Effector CD4-positive, alpha-beta T cell (primary cell): ENCODE measurements at regions not wholly inside any gene's neighbourhood (a gene's known extent, or its start where the extent isn't known, plus 50 kb on each side); places are given as distances from the start of the nearest gene placed in this dataset.
"Not testable (repeated sequence)": the region's sequence is repeated elsewhere in the genome, so short reads cannot be mapped to it uniquely, and the experiment has no call there.

Source experiments
- DNase-seq: peaks from one replicate; pipeline ENCODE4 v3.0.0-alpha.2; 2020

GRCh38 chr7:142495301-142495700 lies 237.4 kb upstream of the PRSS58 start:
- DNase-seq = not testable (repeated sequence)

- DNase-seq = no peak
These were observed 236.2 kb upstream of the PRSS58 start for GRCh38 chr7:142494021-142494420.

- DNase-seq = no peak
These were observed 231.0 kb upstream of the PRSS58 start for GRCh38 chr7:142488842-142489241.

- DNase-seq = no peak
These were observed 230.3 kb upstream of the PRSS58 start for GRCh38 chr7:142488036-142488633.

- DNase-seq = not testable (repeated sequence)
These were observed 229.7 kb upstream of the PRSS58 start for GRCh38 chr7:142487565-142487964.

- no peak for DNase-seq
These were observed 229.3 kb upstream of the PRSS58 start for GRCh38 chr7:142487124-142487523.

- no peak for DNase-seq
These were observed 227.9 kb upstream of the PRSS58 start for GRCh38 chr7:142485617-142486226.

- no peak for DNase-seq
These were observed 225.9 kb upstream of the PRSS58 start for GRCh38 chr7:142483659-142484317.

- DNase-seq = peak; percentile 50
These were observed 225.2 kb upstream of the PRSS58 start for GRCh38 chr7:142482891-142483658.

- no peak for DNase-seq
These were observed 223.7 kb upstream of the PRSS58 start for GRCh38 chr7:142481548-142481947.

- DNase-seq = no peak
These were observed 220.8 kb upstream of the PRSS58 start for GRCh38 chr7:142478479-142479220.

GRCh38 chr7:142477801-142478200 lies 219.9 kb upstream of the PRSS58 start:
- not testable (repeated sequence) for DNase-seq

GRCh38 chr7:142477079-142477651 lies 219.3 kb upstream of the PRSS58 start:
- DNase-seq = no peak

- DNase-seq = no peak
These were observed 218.2 kb upstream of the PRSS58 start for GRCh38 chr7:142476077-142476476.

- DNase-seq = no peak
These were observed 214.0 kb upstream of the PRSS58 start for GRCh38 chr7:142471820-142472219.

- DNase-seq = no peak
These were observed 212.6 kb upstream of the PRSS58 start for GRCh38 chr7:142470544-142470830.

GRCh38 chr7:142469696-142470543 lies 212.1 kb upstream of the PRSS58 start:
- DNase-seq = no peak

GRCh38 chr7:142468871-142469665 lies 211.2 kb upstream of the PRSS58 start:
- DNase-seq = no peak

- not testable (repeated sequence) for DNase-seq
These were observed 209.3 kb upstream of the PRSS58 start for GRCh38 chr7:142467056-142467655.

GRCh38 chr7:142463401-142463850 lies 205.6 kb upstream of the PRSS58 start:
- no peak for DNase-seq
